Endodermal cell (in vitro differentiated cells): ENCODE measurements at regions not wholly inside any gene's neighbourhood (a gene's known extent, or its start where the extent isn't known, plus 50 kb on each side); places are given as distances from the start of the nearest gene placed in this dataset.

Experiments
- DNase-seq: peaks from one replicate; pipeline ENCODE4 v3.0.0-alpha.2; 2017
- H3K27ac ChIP-seq: 2 replicates; pipeline ENCODE4 v1.5.1; 2013; ENCODE audit warnings: mild to moderate bottlenecking, low read depth, low read length, moderate library complexity
- H3K27me3 ChIP-seq: 2 replicates; pipeline ENCODE4 v1.6.1; 2013; ENCODE audit warnings: mild to moderate bottlenecking, low read length, moderate library complexity; ENCODE audit not compliant: insufficient read depth, control insufficient read depth, poor library complexity, severe bottlenecking
- H3K36me3 ChIP-seq: 2 replicates; pipeline ENCODE4 v1.7.0; 2013; ENCODE audit warnings: mild to moderate bottlenecking, low read length, moderate library complexity; ENCODE audit not compliant: control insufficient read depth, insufficient read depth
- H3K4me1 ChIP-seq: one replicate; pipeline ENCODE4 v1.7.0; 2013; ENCODE audit warnings: low read length; ENCODE audit not compliant: control insufficient read depth, insufficient read depth
- H3K4me3 ChIP-seq: 2 replicates; pipeline ENCODE4 v1.5.1; 2013; ENCODE audit warnings: mild to moderate bottlenecking, low read length, moderate library complexity
- H3K9ac ChIP-seq: 2 replicates; pipeline ENCODE4 v1.6.1; 2013; ENCODE audit warnings: mild to moderate bottlenecking, low read length, moderate library complexity; ENCODE audit not compliant: poor library complexity, severe bottlenecking; ENCODE audit errors: extremely low read depth
- H3K9me3 ChIP-seq: 2 replicates; pipeline ENCODE4 v1.6.1; 2013; ENCODE audit warnings: mild to moderate bottlenecking, low read length, moderate library complexity; ENCODE audit not compliant: control insufficient read depth
- H3K27ac Mint-ChIP-seq: 2 replicates; pipeline ENCODE4 v1.8.0; 2020; ENCODE audit warnings: mixed read lengths
- H3K27me3 Mint-ChIP-seq: 2 replicates; pipeline ENCODE4 v1.8.0; 2021; ENCODE audit warnings: mild to moderate bottlenecking, mixed read lengths; ENCODE audit not compliant: insufficient read depth
- H3K36me3 Mint-ChIP-seq: 2 replicates; pipeline ENCODE4 v1.8.0; 2020; ENCODE audit warnings: low read depth, mixed read lengths
- H3K4me1 Mint-ChIP-seq: 2 replicates; pipeline ENCODE4 v1.8.0; 2020; ENCODE audit warnings: mixed read lengths
- H3K4me3 Mint-ChIP-seq: 2 replicates; pipeline ENCODE4 v1.8.0; 2020; ENCODE audit warnings: mild to moderate bottlenecking, moderate library complexity, mixed read lengths
- H3K9me3 Mint-ChIP-seq: 2 replicates; pipeline ENCODE4 v1.8.0; 2020; ENCODE audit warnings: mild to moderate bottlenecking, mixed read lengths
- WGBS, 2 experiments: methylation state at CpG; one replicate each; pipeline versions ENCODE4 v1.1.5 to v1.1.7; 2013; ENCODE audit warnings: missing lambda C conversion rate in 2 of 2, mixed read lengths in 1 of 2; ENCODE audit not compliant: insufficient coverage in 1 of 2, insufficient read length in 1 of 2; 5-methylcytosine and 5-hydroxymethylcytosine counted together
- TF ChIP-seq, protein P1 (sequence below): fragments of 200-600 bp; sonication (generic); conservative IDR thresholded peaks from 2 replicates; pipeline ENCODE4 v1.5.0; 2021; ENCODE audit warnings: antibody characterized with exemption, mild to moderate bottlenecking

DNA sequence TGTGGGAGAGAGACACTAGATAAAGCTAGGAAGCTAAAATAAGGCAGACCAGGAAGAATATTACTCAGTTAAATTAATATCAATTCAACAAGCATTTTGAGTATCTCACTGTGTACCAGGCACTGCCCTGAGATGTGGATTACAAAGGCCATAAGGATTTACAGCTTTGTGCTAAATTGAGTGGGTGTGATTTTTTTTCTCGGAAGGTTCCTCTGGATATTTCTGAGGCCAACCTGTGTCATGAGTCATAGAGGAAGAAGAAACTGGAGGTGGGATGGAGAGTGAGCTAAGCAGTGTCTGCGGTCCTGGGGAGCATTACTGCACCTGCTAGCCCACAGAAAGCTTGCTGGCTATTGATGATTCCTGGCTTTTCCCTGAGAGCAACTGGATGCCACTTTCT, 135.2 kb downstream of the RFPL4B start:
- H3K27ac Mint-ChIP-seq = no peak overlapping the region

DNA sequence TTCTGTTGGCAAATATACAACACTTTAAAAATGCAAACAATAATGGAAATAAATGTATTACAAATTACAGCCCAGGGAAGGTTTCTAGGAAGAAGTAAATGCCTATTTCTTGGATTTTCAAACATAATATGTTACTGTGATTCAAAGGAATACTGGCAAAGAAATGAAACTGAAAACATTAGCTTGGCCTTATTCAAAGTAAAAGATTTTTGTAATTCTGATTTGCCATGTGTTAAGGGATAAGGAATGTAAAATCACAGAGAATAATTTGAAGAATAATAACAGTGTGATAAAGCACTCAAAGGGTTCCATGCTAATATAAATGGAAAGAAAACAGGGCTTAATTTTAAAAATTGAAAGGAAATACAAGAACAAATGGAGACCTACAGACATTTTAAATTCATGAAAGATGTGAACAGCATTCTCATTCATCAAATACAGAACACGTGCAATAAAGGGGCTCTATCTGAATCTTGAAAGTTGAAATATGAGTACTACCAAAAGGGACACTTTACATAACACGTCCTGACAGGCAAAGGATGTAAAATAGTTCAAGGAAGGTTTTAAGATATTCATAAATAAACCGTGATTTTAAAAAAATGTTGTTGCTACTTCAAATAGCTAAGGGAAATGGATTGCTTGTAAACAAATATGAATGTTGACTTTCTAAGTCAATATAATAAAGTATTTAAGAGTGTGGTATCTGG, 138.1 kb downstream of the RFPL4B start:
- 86 to 90% methylated on average over 1 to 3 of the region's 3 CpGs for WGBS, 2 experiments
- Mint-ChIP-seq H3K36me3 (no peaks in the 10 kb centered on the region), H3K27ac (no peak overlapping the region), H3K4me1 (peaks cover 3% of the 10 kb centered on the region), H3K27me3 (no peaks in the 10 kb centered on the region), H3K4me3 (no peak overlapping the region), H3K9me3 (no peaks in the 10 kb centered on the region)
- H3K4me3 ChIP-seq = no peak overlapping the region
- no peaks in the 10 kb centered on the region for H3K36me3 ChIP-seq
- H3K27me3 ChIP-seq = no peaks in the 10 kb centered on the region
- no peak overlapping the region for H3K27ac ChIP-seq
- no peaks in the 10 kb centered on the region for H3K9me3 ChIP-seq
- H3K4me1 ChIP-seq = no peaks in the 10 kb centered on the region
- no peak overlapping the region for H3K9ac ChIP-seq
- DNase-seq = no peak
- TF ChIP-seq, protein P1, sequence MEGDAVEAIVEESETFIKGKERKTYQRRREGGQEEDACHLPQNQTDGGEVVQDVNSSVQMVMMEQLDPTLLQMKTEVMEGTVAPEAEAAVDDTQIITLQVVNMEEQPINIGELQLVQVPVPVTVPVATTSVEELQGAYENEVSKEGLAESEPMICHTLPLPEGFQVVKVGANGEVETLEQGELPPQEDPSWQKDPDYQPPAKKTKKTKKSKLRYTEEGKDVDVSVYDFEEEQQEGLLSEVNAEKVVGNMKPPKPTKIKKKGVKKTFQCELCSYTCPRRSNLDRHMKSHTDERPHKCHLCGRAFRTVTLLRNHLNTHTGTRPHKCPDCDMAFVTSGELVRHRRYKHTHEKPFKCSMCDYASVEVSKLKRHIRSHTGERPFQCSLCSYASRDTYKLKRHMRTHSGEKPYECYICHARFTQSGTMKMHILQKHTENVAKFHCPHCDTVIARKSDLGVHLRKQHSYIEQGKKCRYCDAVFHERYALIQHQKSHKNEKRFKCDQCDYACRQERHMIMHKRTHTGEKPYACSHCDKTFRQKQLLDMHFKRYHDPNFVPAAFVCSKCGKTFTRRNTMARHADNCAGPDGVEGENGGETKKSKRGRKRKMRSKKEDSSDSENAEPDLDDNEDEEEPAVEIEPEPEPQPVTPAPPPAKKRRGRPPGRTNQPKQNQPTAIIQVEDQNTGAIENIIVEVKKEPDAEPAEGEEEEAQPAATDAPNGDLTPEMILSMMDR = no peak

More for the DNA sequence above, 135.2 kb downstream of the RFPL4B start:
- no peak for DNase-seq
- H3K4me3 ChIP-seq = no peak overlapping the region
- no peaks in the 10 kb centered on the region for H3K4me1 ChIP-seq
- H3K36me3 Mint-ChIP-seq = no peaks in the 10 kb centered on the region
- H3K9ac ChIP-seq = no peak overlapping the region
- H3K36me3 ChIP-seq = no peaks in the 10 kb centered on the region
- no peak overlapping the region for H3K4me3 Mint-ChIP-seq
- H3K27me3 ChIP-seq = no peaks in the 10 kb centered on the region
- H3K4me1 Mint-ChIP-seq = no peaks in the 10 kb centered on the region
- no peaks in the 10 kb centered on the region for H3K9me3 ChIP-seq
- H3K27me3 Mint-ChIP-seq = no peaks in the 10 kb centered on the region
- 92 to 100% methylated on average over 2 of the region's 2 CpGs for WGBS, 2 experiments
- TF ChIP-seq, protein P1 = no peak
- no peaks in the 10 kb centered on the region for H3K9me3 Mint-ChIP-seq
- no peak overlapping the region for H3K27ac ChIP-seq

DNA sequence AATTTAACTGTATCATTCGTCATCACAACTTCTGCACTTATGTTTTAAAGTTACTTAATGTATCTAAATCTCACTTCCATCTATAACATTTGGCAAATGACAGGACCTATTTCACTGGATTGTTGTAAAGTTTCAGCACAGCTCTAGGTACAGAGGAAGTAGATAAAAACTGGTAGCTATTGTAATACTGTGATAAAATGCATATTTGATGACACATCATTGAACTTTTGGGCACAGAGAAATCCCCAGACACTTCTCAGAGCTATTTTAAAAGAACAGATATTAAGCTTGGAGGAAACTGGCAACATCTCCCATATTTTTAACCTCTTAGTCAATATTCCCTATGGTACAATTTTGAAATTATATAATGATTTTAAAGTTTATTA, 138.7 kb downstream of the RFPL4B start:
- no peak overlapping the region for H3K4me3 Mint-ChIP-seq
- H3K4me3 ChIP-seq = no peak overlapping the region
- H3K27ac Mint-ChIP-seq = no peak overlapping the region
- TF ChIP-seq, protein P1 = no peak
- H3K4me1 Mint-ChIP-seq = peaks cover 3% of the 10 kb centered on the region
- no peaks in the 10 kb centered on the region for H3K36me3 Mint-ChIP-seq
- no peaks in the 10 kb centered on the region for H3K27me3 Mint-ChIP-seq
- H3K4me1 ChIP-seq = no peaks in the 10 kb centered on the region
- H3K9me3 ChIP-seq = no peaks in the 10 kb centered on the region
- no peaks in the 10 kb centered on the region for H3K27me3 ChIP-seq
- H3K27ac ChIP-seq = no peak overlapping the region
- no CpG with 5 or more reads among the region's 1 CpG for WGBS, 2 experiments
- DNase-seq = no peak
- no peaks in the 10 kb centered on the region for H3K9me3 Mint-ChIP-seq
- H3K36me3 ChIP-seq = no peaks in the 10 kb centered on the region
- H3K9ac ChIP-seq = no peak overlapping the region
